Lung (tissue), 11 donors: ENCODE measurements at regions not wholly inside any gene's neighbourhood (a gene's known extent, or its start where the extent isn't known, plus 50 kb on each side); places are given as distances from the start of the nearest gene placed in this dataset.
A peak's percentile ranks its signal among the peaks of the same experiment; 100 is the strongest.

ENCODE experiments used
- ATAC-seq: fragments of 200-7000 bp; cut with Tn5 transposase; one replicate; pipeline ENCODE4 v1.9.1; 2020; ENCODE audit warnings: moderate number of reproducible peaks; ENCODE audit not compliant: insufficient read depth, low FRiP score
- DNase-seq, 3 donors: peaks; one replicate each; pipeline ENCODE4 v3.0.0-alpha.2; 2013 to 2017
- H3K27ac ChIP-seq, 2 donors: one replicate each; pipeline ENCODE4 v1.5.1; 2013; ENCODE audit warnings: mild to moderate bottlenecking in 2 of 2, moderate library complexity in 2 of 2, control low read depth in 1 of 2, inconsistent platforms in 1 of 2, low read depth in 1 of 2, low read length in 1 of 2
- H3K27me3 ChIP-seq, 3 donors: one replicate each; pipeline ENCODE4 v1.5.1; 2013; ENCODE audit warnings: low read length in 2 of 3; ENCODE audit not compliant: control insufficient read depth in 3 of 3, insufficient read depth in 3 of 3
- H3K36me3 ChIP-seq, 4 donors: one replicate each; pipeline ENCODE4 v1.5.1; 2013; ENCODE audit warnings: low read length in 4 of 4, mild to moderate bottlenecking in 1 of 4, moderate library complexity in 1 of 4; ENCODE audit not compliant: control insufficient read depth in 4 of 4, insufficient read depth in 4 of 4
- H3K4me1 ChIP-seq, 5 donors: one replicate each; pipeline ENCODE4 v1.5.1; 2013; ENCODE audit warnings: low read length in 5 of 5, mild to moderate bottlenecking in 2 of 5, moderate library complexity in 1 of 5; ENCODE audit not compliant: control insufficient read depth in 5 of 5, insufficient read depth in 5 of 5
- H3K4me3 ChIP-seq: one replicate; pipeline ENCODE4 v1.5.1; 2013; ENCODE audit warnings: mild to moderate bottlenecking, control low read depth, moderate library complexity
- H3K9ac ChIP-seq, 2 donors: one replicate each; pipeline ENCODE4 v1.5.1; 2013; ENCODE audit warnings: low read length in 2 of 2, control low read depth in 1 of 2; ENCODE audit not compliant: insufficient read depth in 1 of 2
- H3K9me3 ChIP-seq, 4 donors: one replicate each; pipeline ENCODE4 v1.5.1; 2013; ENCODE audit warnings: low read length in 3 of 4, mild to moderate bottlenecking in 1 of 4, moderate library complexity in 1 of 4; ENCODE audit not compliant: control insufficient read depth in 4 of 4, insufficient read depth in 3 of 4
- WGBS, 2 donors: extraction: QIAGEN DNeasy Blood & Tissue Kit; methylation state at CpG; one replicate each; pipeline ENCODE4 v1.1.7; 2013; 5-methylcytosine and 5-hydroxymethylcytosine counted together
- TF ChIP-seq, protein P1 (sequence below): IDR thresholded peaks from 2 replicates; pipeline ENCODE4 v1.5.1; 2012; ENCODE audit warnings: mild to moderate bottlenecking; ENCODE audit errors: control extremely low read depth, extremely low read depth
- donor health status: control.
- donor health status: control.
- donor health status: Bipolar disorder and iron deficiency.
- donor health status: healthy.
- donor health status: DM: yes; HTN: yes; CAD: no.

DNA sequence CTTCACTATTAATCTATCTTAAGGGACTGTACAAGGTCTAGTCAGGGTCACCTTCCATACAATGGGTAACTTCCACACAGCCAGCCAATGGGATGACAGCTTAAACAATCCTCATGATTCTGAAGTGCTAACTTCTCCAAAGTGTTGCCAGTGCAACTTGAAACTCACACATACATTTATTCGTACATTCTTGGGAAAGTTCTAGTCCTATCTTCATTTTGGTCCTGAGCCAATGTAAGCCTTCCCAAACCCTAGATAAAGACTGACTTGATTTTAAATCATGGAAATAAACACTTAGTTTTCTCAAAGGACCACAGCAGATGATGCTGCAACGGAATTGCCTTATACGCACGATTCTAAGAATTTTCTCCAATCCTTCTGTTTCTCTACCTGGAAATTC, 117.5 kb upstream of the COL1A2 start:
- peaks cover 0 to 42% (median 2%) of the 10 kb centered on the region in 5 donors for H3K4me1 ChIP-seq
- H3K27me3 ChIP-seq: no peaks in the 10 kb centered on the region
- no peak for ATAC-seq
- no peak overlapping the region for H3K4me3 ChIP-seq
- no peak overlapping the region for H3K27ac ChIP-seq
- peak in 2 of 3 donors; percentile 49 to 50 for DNase-seq
- WGBS, 2 donors: 87 to 92% methylated on average over 4 of the region's 4 CpGs
- TF ChIP-seq, protein P1, sequence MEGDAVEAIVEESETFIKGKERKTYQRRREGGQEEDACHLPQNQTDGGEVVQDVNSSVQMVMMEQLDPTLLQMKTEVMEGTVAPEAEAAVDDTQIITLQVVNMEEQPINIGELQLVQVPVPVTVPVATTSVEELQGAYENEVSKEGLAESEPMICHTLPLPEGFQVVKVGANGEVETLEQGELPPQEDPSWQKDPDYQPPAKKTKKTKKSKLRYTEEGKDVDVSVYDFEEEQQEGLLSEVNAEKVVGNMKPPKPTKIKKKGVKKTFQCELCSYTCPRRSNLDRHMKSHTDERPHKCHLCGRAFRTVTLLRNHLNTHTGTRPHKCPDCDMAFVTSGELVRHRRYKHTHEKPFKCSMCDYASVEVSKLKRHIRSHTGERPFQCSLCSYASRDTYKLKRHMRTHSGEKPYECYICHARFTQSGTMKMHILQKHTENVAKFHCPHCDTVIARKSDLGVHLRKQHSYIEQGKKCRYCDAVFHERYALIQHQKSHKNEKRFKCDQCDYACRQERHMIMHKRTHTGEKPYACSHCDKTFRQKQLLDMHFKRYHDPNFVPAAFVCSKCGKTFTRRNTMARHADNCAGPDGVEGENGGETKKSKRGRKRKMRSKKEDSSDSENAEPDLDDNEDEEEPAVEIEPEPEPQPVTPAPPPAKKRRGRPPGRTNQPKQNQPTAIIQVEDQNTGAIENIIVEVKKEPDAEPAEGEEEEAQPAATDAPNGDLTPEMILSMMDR: no peak
- H3K9ac ChIP-seq: no peak overlapping the region
- H3K9me3 ChIP-seq: no peaks in the 10 kb centered on the region
- no peaks in the 10 kb centered on the region for H3K36me3 ChIP-seq

DNA sequence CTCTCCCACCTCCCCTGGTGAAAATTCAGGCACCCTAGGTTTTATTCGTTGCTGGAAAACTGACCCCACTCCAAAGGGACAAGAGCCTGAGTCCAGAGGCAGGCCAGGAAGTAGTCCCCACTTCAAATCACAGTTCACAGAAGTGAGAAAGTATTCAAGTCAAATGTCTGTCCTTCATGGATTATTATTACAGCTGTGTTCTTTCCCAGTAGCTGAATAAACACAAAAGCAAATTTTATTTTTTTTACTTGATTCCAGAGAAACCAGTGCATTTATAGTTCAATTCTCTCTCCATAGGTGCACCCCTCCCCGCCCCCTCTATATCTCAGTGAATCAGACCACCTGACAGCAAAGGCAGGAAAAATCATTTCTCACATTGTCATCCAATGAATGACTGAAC, 113.8 kb upstream of the COL1A2 start:
- no peaks in the 10 kb centered on the region for H3K27me3 ChIP-seq
- H3K27ac ChIP-seq: no peak overlapping the region
- no peaks in the 10 kb centered on the region for H3K9me3 ChIP-seq
- no peaks in the 10 kb centered on the region for H3K36me3 ChIP-seq
- TF ChIP-seq, protein P1: no peak
- DNase-seq (peak in 1 of 3 donors; percentile 30), ATAC-seq (no peak)
- WGBS, 2 donors: 52 to 68% methylated on average over 2 of the region's 2 CpGs
- no peak overlapping the region for H3K4me3 ChIP-seq
- H3K9ac ChIP-seq: no peak overlapping the region
- H3K4me1 ChIP-seq: peaks cover 0 to 45% (median 2%) of the 10 kb centered on the region in 5 donors

DNA sequence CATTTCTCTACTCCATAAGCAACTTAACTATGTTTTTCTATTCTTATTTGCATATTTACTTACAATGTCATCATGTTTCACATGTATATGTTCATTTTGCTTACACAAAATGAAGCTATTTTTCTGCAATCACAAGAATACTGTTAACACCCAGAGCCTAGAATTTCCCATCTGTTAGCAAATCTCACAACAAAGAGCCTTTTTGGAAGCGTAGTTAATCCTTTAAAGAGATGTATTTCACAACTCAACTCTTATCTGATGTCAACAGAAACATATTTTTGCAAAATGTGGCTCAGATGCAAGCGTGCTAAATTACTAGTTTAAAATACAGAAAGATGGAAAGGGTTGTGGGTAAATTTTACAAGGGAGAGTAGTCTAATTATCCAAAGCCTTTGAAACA, 110.6 kb upstream of the COL1A2 start:
- TF ChIP-seq, protein P1: no peak
- Histone ChIP-seq H3K27ac (no peak overlapping the region), H3K4me1 (peaks cover 0 to 27% (median 2%) of the 10 kb centered on the region in 5 donors), H3K27me3 (no peaks in the 10 kb centered on the region), H3K4me3 (no peak overlapping the region), H3K36me3 (no peaks in the 10 kb centered on the region), H3K9me3 (no peaks in the 10 kb centered on the region), H3K9ac (no peak overlapping the region)
- ATAC-seq (no peak), DNase-seq (peak in 2 of 3 donors; percentile 73 to 86)
- 34 to 49% methylated on average over 2 of the region's 2 CpGs for WGBS, 2 donors

DNA sequence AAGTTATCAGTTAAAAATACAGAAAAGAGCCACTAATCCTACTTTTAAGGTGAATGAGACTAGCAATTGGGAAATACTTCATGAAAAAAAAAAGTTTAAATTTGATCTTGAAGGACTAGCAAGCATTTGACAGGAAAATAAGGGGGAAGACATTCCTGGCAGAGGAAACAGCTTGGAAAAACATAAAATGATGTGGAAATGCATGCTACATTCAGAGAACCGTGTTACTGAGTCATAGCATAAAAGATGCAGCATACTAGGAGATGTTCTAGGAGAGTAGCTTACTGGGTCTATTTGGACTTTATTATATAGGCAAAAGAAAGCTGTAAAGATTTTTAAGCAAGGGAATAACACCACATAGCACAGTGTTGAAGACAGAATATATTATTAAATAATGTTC, 108.6 kb upstream of the COL1A2 start:
- peak in 1 of 3 donors; percentile 61 for DNase-seq
- WGBS, 2 donors: 52 to 76% methylated on average over 1 of the region's 1 CpG
- H3K36me3 ChIP-seq: no peaks in the 10 kb centered on the region
- no peak overlapping the region for H3K9ac ChIP-seq
- no peaks in the 10 kb centered on the region for H3K9me3 ChIP-seq
- no peaks in the 10 kb centered on the region for H3K27me3 ChIP-seq
- no peak overlapping the region for H3K4me3 ChIP-seq
- H3K27ac ChIP-seq: no peak overlapping the region
- TF ChIP-seq, protein P1: no peak
- peaks cover 0 to 23% (median 2%) of the 10 kb centered on the region in 5 donors for H3K4me1 ChIP-seq
- ATAC-seq: no peak
